Upper lobe of right lung (tissue), 1 donor: ENCODE measurements at regions not wholly inside any gene's neighbourhood (a gene's known extent, or its start where the extent isn't known, plus 50 kb on each side); places are given as distances from the start of the nearest gene placed in this dataset.

Experiments used
- ATAC-seq: fragments of 200-7000 bp; cut with Tn5 transposase; one replicate; pipeline ENCODE4 v1.9.1; 2020; ENCODE audit warnings: mild to moderate bottlenecking, moderate library complexity
- DNase-seq: peaks from one replicate; pipeline ENCODE4 v3.0.0-alpha.2; 2020
- H3K27ac ChIP-seq: fragments of 200-600 bp; one replicate; pipeline ENCODE4 v1.8.0; 2022
- H3K27me3 ChIP-seq: fragments of 200-600 bp; one replicate; pipeline ENCODE4 v1.8.0; 2022; ENCODE audit warnings: mild to moderate bottlenecking
- H3K36me3 ChIP-seq: fragments of 200-600 bp; one replicate; pipeline ENCODE4 v1.8.0; 2022
- H3K4me1 ChIP-seq: fragments of 200-600 bp; one replicate; pipeline ENCODE4 v1.8.0; 2022
- H3K4me3 ChIP-seq: fragments of 200-600 bp; one replicate; pipeline ENCODE4 v1.8.0; 2022; ENCODE audit warnings: mild to moderate bottlenecking
- H3K9me3 ChIP-seq: fragments of 200-600 bp; one replicate; pipeline ENCODE4 v1.8.0; 2022
- intact Hi-C: fragments of 100-400 bp; cut with DNase I; formaldehyde crosslinking; loops from one replicate; pipeline ENCODE4 v1.11.0; 2022
- TF ChIP-seq, protein P1 (sequence below): fragments of 200-600 bp; IDR thresholded peaks from one replicate; pipeline ENCODE4 v1.8.0; 2022; ENCODE audit warnings: antibody characterized with exemption
- donor health status: DM: no; HTN: yes; CAD: no; lungs with severe emphysema.

DNA sequence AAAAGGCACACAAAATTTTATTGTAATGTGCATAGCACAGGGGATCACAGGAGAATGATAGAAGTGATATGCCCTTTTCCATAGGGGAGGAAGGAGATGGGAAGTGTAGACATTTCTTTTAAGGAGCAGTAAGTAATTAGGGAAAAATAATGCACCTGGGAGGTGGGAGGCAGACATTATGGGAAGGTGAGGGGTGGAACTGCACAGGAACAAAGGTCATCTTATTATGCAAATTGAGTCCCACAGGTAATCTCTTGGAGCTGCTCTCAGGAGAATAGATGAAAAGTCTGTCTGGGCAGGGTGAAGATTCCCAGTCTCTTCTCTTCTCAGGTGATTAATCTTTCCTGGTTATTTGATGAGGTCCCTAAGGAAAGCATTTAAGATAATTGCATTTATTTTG is 331.5 kb downstream of the ENC1 start:
- TF ChIP-seq, protein P1, sequence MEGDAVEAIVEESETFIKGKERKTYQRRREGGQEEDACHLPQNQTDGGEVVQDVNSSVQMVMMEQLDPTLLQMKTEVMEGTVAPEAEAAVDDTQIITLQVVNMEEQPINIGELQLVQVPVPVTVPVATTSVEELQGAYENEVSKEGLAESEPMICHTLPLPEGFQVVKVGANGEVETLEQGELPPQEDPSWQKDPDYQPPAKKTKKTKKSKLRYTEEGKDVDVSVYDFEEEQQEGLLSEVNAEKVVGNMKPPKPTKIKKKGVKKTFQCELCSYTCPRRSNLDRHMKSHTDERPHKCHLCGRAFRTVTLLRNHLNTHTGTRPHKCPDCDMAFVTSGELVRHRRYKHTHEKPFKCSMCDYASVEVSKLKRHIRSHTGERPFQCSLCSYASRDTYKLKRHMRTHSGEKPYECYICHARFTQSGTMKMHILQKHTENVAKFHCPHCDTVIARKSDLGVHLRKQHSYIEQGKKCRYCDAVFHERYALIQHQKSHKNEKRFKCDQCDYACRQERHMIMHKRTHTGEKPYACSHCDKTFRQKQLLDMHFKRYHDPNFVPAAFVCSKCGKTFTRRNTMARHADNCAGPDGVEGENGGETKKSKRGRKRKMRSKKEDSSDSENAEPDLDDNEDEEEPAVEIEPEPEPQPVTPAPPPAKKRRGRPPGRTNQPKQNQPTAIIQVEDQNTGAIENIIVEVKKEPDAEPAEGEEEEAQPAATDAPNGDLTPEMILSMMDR = no peak
- Histone ChIP-seq H3K4me1 (no peaks in the 10 kb centered on the region), H3K27me3 (no peaks in the 10 kb centered on the region), H3K27ac (no peak overlapping the region), H3K36me3 (no peaks in the 10 kb centered on the region), H3K9me3 (no peaks in the 10 kb centered on the region), H3K4me3 (no peak overlapping the region)
- DNase-seq (no peak), ATAC-seq (no peak)
- intact Hi-C loops = no loop called here

DNA sequence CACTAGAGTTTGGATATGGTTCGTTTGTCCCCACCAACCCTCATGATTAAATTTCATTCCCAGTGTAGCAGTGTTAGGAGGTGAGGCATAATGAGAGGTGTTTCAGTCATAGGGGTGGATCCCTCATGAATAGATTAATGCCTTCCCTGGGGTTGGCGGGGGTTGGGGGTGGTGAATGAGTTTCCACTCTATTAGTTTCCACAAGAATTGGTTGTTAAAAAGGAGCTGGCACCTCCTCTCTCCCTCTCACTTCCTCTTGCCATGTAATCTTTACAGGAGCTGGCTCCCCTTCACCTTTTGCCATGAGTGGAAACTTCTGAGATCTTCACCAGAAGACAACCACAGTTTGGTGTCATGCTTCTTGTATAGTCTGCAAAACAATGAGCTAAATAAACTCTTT is 333.7 kb downstream of the ENC1 start:
- intact Hi-C loops = no loop called here
- no peaks in the 10 kb centered on the region for H3K9me3 ChIP-seq
- DNase-seq = no peak
- TF ChIP-seq, protein P1 = no peak
- H3K27ac ChIP-seq = no peak overlapping the region
- no peaks in the 10 kb centered on the region for H3K4me1 ChIP-seq
- ATAC-seq = no peak
- H3K27me3 ChIP-seq = no peaks in the 10 kb centered on the region
- H3K36me3 ChIP-seq = no peaks in the 10 kb centered on the region
- H3K4me3 ChIP-seq = no peak overlapping the region

DNA sequence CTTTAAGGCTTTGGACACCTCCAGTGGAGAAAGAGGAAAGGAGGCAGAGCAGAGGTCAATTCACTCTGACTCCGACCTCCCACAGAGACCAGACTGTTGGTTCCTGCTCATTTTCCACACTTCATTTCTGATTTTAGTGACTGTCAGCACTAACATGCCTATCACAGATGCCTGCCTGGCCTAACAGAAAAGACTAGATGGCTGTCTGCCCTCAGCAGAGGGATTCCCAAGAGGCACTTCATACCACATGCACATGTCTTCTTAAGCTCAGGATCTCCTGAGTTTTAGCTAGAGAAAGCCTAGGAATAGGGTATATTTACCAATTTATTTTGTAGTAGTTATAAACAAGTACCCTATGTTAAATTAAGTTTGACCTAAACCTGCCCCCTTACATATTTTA is 336.0 kb downstream of the ENC1 start:
- intact Hi-C loops = no loop called here
- Histone ChIP-seq H3K4me3 (no peak overlapping the region), H3K27ac (no peak overlapping the region), H3K27me3 (no peaks in the 10 kb centered on the region), H3K9me3 (no peaks in the 10 kb centered on the region), H3K36me3 (no peaks in the 10 kb centered on the region), H3K4me1 (no peaks in the 10 kb centered on the region)
- DNase-seq = no peak
- TF ChIP-seq, protein P1 = no peak
- ATAC-seq = no peak

DNA sequence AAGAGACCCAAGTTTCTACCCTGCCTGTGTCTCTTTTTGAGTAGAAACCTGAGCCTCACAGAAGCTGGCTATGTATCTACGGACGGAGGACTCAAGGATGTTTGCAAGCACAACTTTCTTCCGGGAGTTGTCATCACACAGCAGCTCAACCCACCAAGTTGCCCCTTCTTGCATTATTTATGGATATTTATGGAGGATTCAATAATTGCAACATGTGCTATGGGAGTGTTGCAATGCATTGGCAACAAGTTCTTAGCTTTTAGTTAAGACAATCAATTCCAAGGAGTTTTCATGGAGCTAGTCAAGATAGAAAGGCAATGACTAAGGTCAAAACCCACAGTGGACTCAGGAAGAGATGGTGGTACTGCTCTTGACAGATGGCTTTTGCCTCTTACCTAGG is 336.9 kb downstream of the ENC1 start:
- no peaks in the 10 kb centered on the region for H3K4me1 ChIP-seq
- DNase-seq = no peak
- no peaks in the 10 kb centered on the region for H3K9me3 ChIP-seq
- ATAC-seq = no peak
- H3K27me3 ChIP-seq = no peaks in the 10 kb centered on the region
- TF ChIP-seq, protein P1 = no peak
- intact Hi-C loops = no loop called here
- no peak overlapping the region for H3K4me3 ChIP-seq
- no peaks in the 10 kb centered on the region for H3K36me3 ChIP-seq
- no peak overlapping the region for H3K27ac ChIP-seq

DNA sequence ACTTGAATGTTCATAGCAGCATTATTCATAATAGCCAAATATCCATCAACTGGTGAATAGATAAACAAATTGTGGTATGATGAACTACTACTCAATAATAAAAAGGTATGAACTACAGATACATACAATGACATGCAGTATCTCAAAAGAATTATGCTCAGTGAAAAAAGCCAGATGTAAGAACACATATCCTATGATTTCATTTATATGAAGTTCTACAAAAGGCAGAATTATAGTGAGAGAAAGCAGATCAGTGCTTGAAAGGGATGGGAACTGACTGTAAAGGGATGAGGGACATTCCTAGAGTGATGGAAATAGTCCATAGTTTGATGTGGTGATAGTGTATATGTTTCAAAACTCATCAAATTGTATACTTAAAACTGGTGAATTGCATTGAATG is 339.0 kb downstream of the ENC1 start:
- Histone ChIP-seq H3K27ac (no peak overlapping the region), H3K27me3 (no peaks in the 10 kb centered on the region), H3K36me3 (no peaks in the 10 kb centered on the region), H3K9me3 (no peaks in the 10 kb centered on the region), H3K4me1 (peaks cover 4% of the 10 kb centered on the region), H3K4me3 (no peak overlapping the region)
- ATAC-seq = no peak
- no peak for DNase-seq
- TF ChIP-seq, protein P1 = no peak
- intact Hi-C loops = no loop called here

DNA sequence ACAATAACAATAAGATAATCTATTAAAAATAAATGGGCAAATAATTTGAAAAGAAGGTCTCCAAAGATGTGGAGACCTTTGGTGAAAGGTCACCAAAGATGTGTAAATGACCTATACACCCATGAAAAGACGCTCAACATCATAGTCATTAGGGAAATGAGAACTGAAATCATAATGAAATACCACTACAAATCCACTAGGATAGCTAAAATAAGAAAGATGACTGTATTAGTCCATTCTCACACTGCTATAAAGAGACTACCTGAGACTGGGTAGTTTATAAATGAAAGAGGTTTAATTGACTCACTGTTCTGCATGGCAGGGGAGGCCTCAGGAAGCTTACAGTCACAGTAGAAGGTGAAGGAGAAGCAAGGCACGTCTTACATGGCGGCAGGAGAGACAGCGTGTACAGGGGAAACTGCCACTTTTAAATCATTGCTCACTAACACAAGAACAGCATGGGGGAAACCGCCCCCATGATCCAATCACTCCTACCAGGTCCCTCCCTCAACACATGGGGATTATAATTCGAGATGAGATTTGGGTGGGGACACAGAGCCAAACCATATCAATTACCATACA is 339.6 kb downstream of the ENC1 start:
- Histone ChIP-seq H3K4me3 (no peak overlapping the region), H3K9me3 (no peaks in the 10 kb centered on the region), H3K27me3 (no peaks in the 10 kb centered on the region), H3K36me3 (no peaks in the 10 kb centered on the region), H3K27ac (no peak overlapping the region), H3K4me1 (peaks cover 4% of the 10 kb centered on the region)
- intact Hi-C loops = no loop called here
- TF ChIP-seq, protein P1 = no peak
- no peak for DNase-seq
- ATAC-seq = no peak
